ENCODE measurements at regions not wholly inside any gene's neighbourhood (a gene's known extent, or its start where the extent isn't known, plus 50 kb on each side); places are given as distances from the start of the nearest gene placed in this dataset.
"Not testable (repeated sequence)": the region's sequence is repeated elsewhere in the genome, so short reads cannot be mapped to it uniquely, and the experiment has no call there.

DNA sequence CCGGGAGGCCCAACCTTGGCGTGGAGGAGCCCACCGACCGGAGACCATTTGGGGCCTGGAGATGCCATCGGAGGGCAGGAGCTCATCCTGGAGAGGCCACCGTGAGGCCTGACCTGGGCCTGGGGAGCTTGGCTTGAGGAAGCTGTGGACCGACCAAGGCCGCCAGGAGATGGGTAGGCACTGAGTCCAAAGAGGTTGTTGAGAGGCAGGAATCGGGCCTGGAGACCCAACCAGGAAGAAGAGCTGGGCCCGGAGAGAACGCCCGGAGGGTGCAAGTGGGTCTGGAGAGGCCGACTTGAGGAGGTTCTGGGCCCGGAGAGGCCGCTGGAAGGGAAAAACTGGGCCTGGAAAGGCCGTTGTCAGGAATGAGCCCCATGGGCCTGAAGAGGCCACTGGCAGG is 313.8 kb downstream of the OR4F29 start:
- not testable (repeated sequence) for H3K4me1 ChIP-seq; H3K36me3 ChIP-seq; H3K9me3 ChIP-seq; H3K4me3 ChIP-seq (ENCODE audit: low read depth, low read length); H3K27me3 ChIP-seq; DNase-seq

DNA sequence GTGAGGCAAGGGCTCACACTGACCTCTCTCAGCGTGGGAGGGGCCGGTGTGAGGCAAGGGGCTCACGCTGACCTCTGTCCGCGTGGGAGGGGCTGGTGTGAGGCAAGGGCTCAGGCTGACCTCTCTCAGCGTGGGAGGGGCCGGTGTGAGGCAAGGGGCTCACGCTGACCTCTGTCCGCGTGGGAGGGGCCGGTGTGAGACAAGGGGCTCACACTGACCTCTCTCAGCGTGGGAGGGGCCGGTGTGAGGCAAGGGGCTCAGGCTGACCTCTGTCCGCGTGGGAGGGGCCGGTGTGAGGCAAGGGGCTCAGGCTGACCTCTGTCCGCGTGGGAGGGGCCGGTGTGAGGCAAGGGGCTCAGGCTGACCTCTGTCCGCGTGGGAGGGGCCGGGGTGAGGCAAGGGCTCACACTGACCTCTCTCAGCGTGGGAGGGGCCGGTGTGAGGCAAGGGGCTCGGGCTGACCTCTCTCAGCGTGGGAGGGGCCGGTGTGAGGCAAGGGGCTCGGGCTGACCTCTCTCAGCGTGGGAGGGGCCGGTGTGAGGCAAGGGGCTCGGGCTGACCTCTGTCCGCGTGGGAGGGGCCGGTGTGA is 315.0 kb downstream of the OR4F29 start:
- not testable (repeated sequence) for H3K4me3 ChIP-seq (ENCODE audit: low read depth, low read length); DNase-seq; H3K9me3 ChIP-seq

DNA sequence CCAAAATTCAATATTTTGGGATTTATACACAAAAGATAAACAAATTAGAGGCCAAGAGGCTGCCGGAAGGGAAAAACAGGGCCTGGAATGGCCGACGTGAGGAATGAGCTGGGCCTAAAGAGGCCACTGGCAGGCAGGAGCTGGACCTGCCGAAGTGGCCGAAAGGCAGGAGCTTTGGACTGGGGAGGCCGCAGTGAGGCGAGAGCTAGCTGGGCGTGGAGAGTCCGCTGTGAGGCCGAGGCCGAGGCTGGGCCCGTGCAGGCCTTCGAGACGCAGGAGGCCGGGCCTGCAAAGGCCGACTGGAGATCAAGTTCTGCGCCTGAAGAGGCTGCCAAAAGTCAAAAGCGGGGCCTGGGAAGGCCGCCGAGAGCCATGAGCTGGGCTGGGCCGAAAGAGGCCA is 316.5 kb downstream of the OR4F29 start:
- not testable (repeated sequence) for DNase-seq; H3K4me3 ChIP-seq (ENCODE audit: low read depth, low read length); H3K27me3 ChIP-seq; H3K9me3 ChIP-seq; H3K4me1 ChIP-seq; H3K36me3 ChIP-seq

More for the DNA sequence above, 315.0 kb downstream of the OR4F29 start:
- H3K4me1 ChIP-seq, H3K36me3 ChIP-seq, H3K27me3 ChIP-seq: not testable (repeated sequence)

DNA sequence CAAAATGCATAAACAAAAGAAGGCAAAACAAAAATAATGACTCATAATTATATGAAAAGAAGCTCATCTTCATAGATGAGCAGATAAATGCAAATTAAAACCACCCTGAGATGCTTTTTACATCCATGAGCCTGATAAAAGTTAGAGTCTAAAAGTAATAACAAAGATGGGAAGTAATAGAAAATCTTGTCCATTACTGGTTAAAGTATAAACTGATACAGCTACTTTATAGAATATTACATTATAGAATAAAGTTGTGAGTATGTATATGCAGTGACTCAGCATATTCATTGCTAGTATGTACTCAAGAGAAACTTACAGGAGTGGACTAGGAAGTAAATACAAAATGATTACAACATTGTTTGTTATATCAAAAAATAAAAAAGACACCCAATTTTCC is 333.0 kb downstream of the OR4F29 start:
- H3K4me1 ChIP-seq; DNase-seq; H3K4me3 ChIP-seq (ENCODE audit: low read depth, low read length): not testable (repeated sequence)

DNA sequence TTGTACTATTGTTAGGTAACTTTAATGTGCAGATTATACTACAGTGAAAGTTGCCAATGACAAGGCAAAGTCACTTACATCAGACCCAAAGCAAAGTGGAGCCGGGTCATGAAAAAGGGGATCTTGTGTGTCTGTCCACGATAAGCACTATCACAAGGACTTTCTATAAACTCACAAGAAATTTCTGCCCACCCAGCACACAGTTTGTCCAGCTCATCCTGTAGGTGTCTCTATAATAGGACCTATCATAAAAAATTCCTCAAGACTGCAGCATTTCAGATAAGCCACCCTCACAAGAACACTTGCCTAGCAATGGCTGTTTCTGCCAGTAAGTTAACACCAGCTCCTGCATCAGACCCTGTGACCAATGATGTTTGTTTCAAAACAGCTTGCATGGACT is 335.9 kb downstream of the OR4F29 start:
- DNase-seq; H3K4me1 ChIP-seq; H3K9me3 ChIP-seq; H3K27me3 ChIP-seq; H3K36me3 ChIP-seq; H3K4me3 ChIP-seq (ENCODE audit: low read depth, low read length): not testable (repeated sequence)

More for the DNA sequence above, 333.0 kb downstream of the OR4F29 start:
- not testable (repeated sequence) for H3K27me3 ChIP-seq, H3K36me3 ChIP-seq, H3K9me3 ChIP-seq

DNA sequence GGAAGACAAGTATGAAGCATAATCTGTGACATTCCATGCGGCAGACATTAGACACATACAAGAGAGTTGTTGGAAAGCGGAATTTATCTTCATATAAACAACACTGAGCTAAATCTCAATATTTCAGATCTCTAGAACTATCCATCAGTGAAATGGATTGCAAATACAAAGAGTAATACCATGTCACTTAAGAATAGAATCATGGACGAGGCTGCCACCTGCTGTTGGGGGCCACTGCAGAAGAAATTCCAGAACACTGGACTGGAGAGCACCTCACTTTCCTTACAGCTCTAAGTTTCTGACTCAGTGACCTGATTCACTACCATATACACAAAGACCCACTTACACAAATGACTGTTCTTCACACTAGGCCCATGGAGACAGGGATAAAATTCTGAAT is 346.7 kb downstream of the OR4F29 start:
- not testable (repeated sequence) for H3K9me3 ChIP-seq; H3K27me3 ChIP-seq; H3K4me3 ChIP-seq (ENCODE audit: low read depth, low read length); H3K36me3 ChIP-seq; H3K4me1 ChIP-seq
- peak; percentile 15 for DNase-seq

DNA sequence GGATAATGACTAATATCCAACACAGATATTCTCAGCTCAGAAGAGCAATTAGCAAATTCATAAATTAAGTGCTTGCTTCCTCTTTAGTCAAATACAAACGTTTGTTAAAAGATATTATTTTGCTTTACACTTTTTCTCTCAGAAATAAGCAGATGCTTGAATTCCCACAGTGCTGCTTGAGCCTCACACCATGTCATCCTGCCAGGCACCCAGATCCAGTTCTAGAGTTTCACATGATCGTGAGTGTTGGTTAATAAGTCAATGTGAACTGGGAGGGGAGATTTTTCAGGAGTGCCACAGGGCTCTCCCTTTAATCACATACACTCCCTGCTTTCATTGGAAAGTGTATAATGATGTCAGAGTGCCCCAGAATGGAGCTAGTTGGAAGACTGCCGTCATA is 352.0 kb downstream of the OR4F29 start:
- not testable (repeated sequence) for H3K4me1 ChIP-seq; H3K36me3 ChIP-seq; H3K4me3 ChIP-seq (ENCODE audit: low read depth, low read length); H3K9me3 ChIP-seq; H3K27me3 ChIP-seq; DNase-seq

DNA sequence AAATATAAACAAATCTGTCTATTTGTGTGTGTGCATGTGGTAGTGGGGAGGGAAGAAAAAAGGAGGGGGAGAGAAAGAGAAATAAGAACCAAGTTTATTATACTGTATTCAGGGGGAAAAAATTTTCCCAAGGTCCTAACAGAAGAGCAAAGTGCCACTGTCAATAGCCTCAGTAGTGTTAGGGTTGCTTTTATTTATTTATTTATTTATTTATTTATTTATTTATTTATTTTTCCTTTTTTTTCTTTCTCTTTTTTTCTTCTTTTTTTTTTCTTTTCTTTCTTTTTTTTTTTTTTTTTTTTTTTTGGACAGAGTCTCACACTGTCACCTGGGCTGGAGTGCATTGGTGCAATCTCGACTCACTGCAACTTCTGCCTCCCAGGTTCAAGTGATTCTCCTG is 352.7 kb downstream of the OR4F29 start:
- H3K9me3 ChIP-seq; H3K4me1 ChIP-seq; H3K27me3 ChIP-seq; H3K36me3 ChIP-seq; H3K4me3 ChIP-seq (ENCODE audit: low read depth, low read length); DNase-seq: not testable (repeated sequence)

DNA sequence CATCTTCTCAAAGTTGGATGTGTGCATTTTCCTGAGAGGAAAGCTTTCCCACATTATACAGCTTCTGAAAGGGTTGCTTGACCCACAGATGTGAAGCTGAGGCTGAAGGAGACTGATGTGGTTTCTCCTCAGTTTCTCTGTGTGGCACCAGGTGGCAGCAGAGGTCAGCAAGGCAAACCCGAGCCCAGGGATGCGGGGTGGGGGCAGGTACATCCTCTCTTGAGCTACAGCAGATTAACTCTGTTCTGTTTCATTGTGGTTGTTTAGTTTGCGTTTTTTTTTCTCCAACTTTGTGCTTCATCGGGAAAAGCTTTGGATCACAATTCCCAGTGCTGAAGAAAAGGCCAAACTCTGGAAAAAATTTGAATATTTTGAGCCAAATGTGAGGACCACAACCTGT is 360.2 kb downstream of the OR4F29 start:
- DNase-seq; H3K4me3 ChIP-seq (ENCODE audit: low read depth, low read length); H3K36me3 ChIP-seq; H3K27me3 ChIP-seq; H3K9me3 ChIP-seq; H3K4me1 ChIP-seq: not testable (repeated sequence)

DNA sequence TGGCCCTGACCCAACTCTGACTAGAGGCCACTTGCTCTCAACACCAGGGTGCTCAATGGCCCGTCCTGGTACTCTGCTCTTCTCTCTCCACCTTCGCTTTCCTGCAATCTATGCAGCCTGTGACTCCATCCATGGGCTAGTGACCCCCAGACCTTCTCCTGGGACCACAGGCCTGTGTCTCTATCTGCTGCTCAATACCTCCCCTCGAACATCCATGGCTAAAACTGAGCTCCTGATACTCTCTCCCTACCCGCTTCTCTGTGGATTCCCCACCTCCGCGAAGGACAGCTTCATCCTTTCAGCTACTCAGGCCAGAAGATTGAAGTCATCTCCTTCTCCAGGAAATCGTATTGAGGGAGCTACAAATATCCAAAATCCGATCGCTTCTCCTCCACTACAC is 363.4 kb downstream of the OR4F29 start:
- H3K4me1 ChIP-seq; H3K36me3 ChIP-seq; H3K9me3 ChIP-seq; H3K27me3 ChIP-seq; DNase-seq; H3K4me3 ChIP-seq (ENCODE audit: low read depth, low read length): not testable (repeated sequence)

DNA sequence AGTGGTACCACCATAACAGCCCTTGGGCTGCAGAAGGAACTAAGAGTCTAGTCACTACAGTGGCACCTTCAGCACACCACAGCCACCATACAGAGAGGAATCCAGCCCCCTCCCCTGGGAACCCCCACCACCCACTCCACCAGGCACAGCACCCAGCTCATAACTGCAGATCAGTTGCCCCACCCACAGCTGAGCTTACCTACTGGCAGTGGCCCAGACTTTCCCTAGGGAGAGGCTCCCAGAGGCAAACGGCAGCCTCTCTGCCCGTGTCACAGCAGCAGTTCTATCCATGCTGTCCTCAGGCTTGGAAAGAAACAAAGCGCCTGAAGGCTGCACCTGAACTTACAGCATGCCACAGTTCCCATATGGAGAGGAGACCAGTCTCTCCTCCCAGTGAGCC is 372.3 kb downstream of the OR4F29 start:
- not testable (repeated sequence) for H3K27me3 ChIP-seq; H3K4me1 ChIP-seq; H3K9me3 ChIP-seq; H3K36me3 ChIP-seq; H3K4me3 ChIP-seq (ENCODE audit: low read depth, low read length); DNase-seq

DNA sequence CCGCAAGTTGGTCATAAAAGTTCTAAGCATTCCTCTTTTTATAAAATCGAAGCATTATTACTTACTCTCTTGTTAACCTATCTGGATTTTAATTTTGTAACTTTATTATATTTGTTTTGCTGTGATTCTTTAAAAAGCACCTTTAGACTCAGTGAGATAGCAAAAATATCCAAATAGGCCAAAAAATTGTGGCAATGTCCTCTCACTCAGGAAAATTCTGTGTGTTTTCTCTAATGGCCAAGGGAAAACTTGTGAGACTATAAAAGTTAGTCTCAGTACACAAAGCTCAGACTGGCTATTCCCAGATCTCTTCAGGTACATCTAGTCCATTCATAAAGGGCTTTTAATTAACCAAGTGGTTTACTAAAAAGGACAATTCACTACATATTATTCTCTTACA is 386.4 kb downstream of the OR4F29 start, which contains the start of gene OR4F5:
Gene OR4F5, plus strand, starts transcription at position 301 of the 400 bp plus-strand sequence.
- not testable (repeated sequence) for H3K4me1 ChIP-seq; H3K36me3 ChIP-seq; H3K9me3 ChIP-seq; H3K4me3 ChIP-seq (ENCODE audit: low read depth, low read length); H3K27me3 ChIP-seq; DNase-seq

DNA sequence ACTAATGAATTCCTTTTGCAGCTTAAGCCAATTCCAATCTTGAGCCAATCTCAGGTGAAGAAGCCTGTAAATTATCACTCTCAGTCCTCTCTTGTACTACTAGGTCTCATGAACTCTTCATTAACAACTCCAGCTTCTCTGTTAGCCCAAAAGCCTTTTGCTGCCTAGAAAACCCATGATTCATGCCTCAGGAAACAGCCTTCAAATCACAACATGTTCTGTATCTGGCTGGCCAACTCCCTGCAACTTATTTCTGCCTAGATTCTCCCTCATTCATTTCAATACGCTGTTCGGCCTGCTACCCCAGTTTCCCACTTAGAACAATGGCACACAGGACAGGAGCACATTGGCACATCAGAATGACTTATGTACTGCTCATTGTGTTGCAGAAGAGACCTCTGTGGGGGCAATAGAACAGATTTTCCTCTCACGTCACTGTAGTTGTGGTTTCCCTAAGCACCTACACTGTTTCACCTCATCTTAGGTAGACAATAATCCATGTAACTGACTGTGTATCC is 395.4 kb downstream of the OR4F29 start:
- DNase-seq; H3K4me3 ChIP-seq (ENCODE audit: low read depth, low read length); H3K9me3 ChIP-seq; H3K27me3 ChIP-seq; H3K36me3 ChIP-seq; H3K4me1 ChIP-seq: not testable (repeated sequence)

DNA sequence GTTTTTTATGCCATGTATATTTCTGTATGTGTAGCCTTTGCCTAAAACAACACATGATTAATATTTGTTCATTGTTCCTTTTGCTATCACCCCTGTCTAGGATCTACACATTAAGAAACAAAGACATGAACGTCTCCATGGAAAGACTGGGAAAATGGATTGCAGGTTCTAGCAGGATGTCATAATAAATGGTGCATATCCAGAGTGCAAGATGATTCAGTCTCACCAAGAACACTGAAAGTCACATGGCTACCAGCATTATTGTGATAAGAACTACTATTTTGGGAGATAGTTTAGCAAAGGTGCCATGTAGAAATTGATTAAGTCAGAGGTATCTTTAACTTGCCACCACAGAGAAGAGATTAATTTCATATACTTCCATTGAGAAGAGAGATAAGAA is 398.3 kb downstream of the OR4F29 start:
- not testable (repeated sequence) for DNase-seq

DNA sequence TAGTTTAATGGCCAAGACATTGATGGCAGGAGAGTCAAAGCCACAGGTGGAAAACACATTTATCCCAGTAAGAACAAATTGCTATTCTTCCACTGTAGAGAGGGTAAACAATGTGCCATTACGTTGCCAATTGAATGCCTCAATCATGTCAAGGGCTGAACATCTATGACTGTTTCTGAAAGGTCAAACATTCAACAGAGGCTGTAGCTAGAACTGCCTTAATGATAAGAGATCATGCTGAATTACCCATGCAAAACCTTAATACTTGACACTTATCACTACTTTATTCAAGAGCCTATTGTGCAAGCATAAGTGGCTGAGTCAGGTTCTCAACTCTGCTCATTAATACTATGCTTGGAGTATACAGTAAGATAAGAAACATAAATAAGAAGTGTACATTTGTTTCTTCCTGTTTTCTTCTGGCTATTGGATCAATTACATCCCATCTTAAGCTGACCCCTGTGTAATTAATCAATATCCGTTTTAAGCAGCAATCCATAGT is 409.5 kb downstream of the OR4F29 start:
- not testable (repeated sequence) for H3K4me1 ChIP-seq; H3K27me3 ChIP-seq; DNase-seq; H3K4me3 ChIP-seq (ENCODE audit: low read depth, low read length); H3K9me3 ChIP-seq; H3K36me3 ChIP-seq

More for the DNA sequence above, 398.3 kb downstream of the OR4F29 start:
- H3K36me3 ChIP-seq; H3K27me3 ChIP-seq; H3K4me3 ChIP-seq (ENCODE audit: low read depth, low read length); H3K4me1 ChIP-seq; H3K9me3 ChIP-seq: not testable (repeated sequence)

DNA sequence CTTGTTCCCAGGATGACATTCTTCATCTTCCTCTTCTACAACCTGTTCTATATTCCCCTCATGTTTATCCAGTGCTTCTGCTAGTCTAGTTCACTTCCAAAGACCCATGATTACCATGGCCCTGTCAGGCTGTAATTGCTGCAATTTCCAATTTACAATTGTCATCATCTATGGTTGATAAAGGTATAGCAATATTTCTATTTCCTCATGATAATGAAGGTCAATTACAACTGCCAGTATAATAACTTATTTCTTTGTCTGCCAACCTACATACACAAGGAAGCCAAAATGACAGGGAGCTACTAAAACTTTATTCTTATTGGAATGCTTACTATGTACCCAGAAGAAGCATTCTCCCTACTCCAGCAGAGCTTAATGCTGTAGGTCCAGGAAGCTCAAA is 410.3 kb downstream of the OR4F29 start:
- H3K36me3 ChIP-seq; H3K4me3 ChIP-seq (ENCODE audit: low read depth, low read length); DNase-seq; H3K4me1 ChIP-seq; H3K27me3 ChIP-seq; H3K9me3 ChIP-seq: not testable (repeated sequence)

DNA sequence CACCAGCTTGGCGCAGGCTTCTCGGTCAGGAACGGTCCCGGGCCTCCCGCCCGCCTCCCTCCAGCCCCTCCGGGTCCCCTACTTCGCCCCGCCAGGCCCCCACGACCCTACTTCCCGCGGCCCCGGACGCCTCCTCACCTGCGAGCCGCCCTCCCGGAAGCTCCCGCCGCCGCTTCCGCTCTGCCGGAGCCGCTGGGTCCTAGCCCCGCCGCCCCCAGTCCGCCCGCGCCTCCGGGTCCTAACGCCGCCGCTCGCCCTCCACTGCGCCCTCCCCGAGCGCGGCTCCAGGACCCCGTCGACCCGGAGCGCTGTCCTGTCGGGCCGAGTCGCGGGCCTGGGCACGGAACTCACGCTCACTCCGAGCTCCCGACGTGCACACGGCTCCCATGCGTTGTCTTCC is 422.3 kb downstream of the OR4F29 start:
- not testable (repeated sequence) for H3K36me3 ChIP-seq; H3K4me3 ChIP-seq (ENCODE audit: low read depth, low read length); H3K4me1 ChIP-seq; H3K9me3 ChIP-seq; H3K27me3 ChIP-seq; DNase-seq

Data from BE2C (cell line).